SK-N-DZ (cell line): ENCODE measurements at regions not wholly inside any gene's neighbourhood (a gene's known extent, or its start where the extent isn't known, plus 50 kb on each side); places are given as distances from the start of the nearest gene placed in this dataset.
"Not testable (repeated sequence)": the region's sequence is repeated elsewhere in the genome, so short reads cannot be mapped to it uniquely, and the experiment has no call there.

Source experiments
- DNase-seq: peaks from one replicate; pipeline ENCODE4 v3.0.0-alpha.2; 2015; ENCODE audit warnings: low spot score
- small RNA-seq, 2 experiments: library from RNA; depleted of rRNA; stranded (forward); fragments of <200 nt; gene quantifications; one replicate each; pipeline ENCODE3, GENCODE V24; 2014

DNA sequence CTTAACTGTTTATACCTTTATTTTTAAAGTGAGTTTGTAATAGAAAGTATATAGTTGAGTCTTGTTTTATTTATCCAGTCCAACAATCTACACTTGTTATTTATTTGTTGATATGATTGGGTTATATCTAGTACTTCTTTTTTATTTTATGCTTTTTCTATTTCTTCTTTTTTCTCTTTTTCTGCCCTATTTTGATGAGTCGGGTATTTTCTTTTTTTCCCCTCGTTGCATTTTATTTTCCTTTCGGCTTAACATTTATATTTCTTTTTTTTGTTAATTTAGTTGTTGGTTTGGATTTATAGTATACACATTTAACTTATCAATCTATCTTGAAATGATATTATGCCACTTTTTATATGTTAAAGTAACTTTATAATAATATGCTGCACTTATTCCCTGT lies 111.7 kb upstream of the IZUMO3 start:
- no peak for DNase-seq

DNA sequence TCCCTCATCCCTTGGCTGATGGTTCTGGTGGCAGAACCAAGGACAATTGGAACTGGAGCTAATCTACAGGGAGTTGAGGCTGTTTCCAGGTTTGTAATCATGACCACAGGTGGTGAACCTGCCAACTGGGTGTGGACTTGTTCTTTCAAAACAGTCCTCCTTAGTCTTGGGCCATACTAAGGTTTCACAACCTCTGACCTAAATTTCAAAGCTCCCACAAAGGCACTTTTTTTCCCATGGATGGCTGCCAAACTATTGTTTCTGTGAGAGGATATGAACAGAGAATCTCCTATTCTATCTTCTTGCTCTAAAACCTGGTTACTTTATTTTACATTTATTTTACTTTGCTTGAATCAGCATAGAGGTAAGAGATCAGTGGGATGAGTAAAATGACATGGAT lies 106.5 kb upstream of the IZUMO3 start:
- no peak for DNase-seq

DNA sequence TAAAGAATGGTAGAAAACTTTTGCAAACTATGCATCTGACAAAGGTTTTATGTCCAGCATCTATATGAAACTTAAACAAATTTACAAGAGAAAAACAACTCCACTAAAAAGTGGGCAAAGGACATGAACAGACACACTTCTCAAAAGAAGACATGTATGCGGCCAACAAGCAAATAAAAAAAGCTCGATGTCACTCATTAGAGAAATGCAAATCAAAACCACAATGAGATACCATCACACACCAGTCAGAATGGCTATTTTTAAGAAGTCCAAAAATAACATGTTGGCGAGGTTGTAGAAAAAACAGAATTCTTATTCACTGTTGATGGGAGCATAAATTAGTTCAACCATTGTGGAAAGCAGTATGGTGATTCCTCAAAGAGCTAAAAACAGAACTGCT lies 83.1 kb upstream of the IZUMO3 start:
- DNase-seq: not testable (repeated sequence)

GRCh38 chr9:24625097-24625496 lies 79.4 kb upstream of the IZUMO3 start:
- no peak for DNase-seq

DNA sequence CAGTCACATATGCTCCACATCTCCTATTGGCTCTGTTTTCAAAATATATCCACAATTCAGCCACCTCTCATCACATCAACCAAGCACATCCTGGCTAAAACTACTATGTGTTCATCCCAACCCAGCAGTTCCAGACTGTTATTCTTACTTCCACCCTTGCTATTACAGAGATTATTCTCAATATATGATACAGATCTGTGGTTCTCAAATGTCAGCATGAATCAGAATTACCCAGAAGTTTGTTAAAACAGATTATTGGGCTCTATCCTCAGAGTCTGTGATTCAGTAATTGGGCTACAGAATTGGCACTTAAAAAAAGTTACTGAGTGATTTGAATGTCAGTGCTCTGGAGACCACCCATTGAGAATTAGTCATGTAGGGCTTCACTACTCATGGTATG lies 78.8 kb upstream of the IZUMO3 start:
- DNase-seq: no peak

GRCh38 chr9:24620741-24621140 lies 75.0 kb upstream of the IZUMO3 start:
- no peak for DNase-seq

- DNase-seq: peak; percentile 0
These were observed 71.2 kb upstream of the IZUMO3 start for GRCh38 chr9:24616863-24617262.

- DNase-seq: no peak
These were observed 68.4 kb upstream of the IZUMO3 start for GRCh38 chr9:24614070-24614469.

GRCh38 chr9:24608599-24608998 lies 62.9 kb upstream of the IZUMO3 start:
- DNase-seq: no peak

GRCh38 chr9:24602693-24603352 lies 57.1 kb upstream of the IZUMO3 start:
- DNase-seq: no peak

Small RNA genes in the stretch of these regions (small RNA-seq; reads per million reads assigned to genes)
- gene RMRPP5: 0 reads per million in 2 experiments
